HUES6 (cell line): ENCODE measurements at regions not wholly inside any gene's neighbourhood (a gene's known extent, or its start where the extent isn't known, plus 50 kb on each side); places are given as distances from the start of the nearest gene placed in this dataset.

Source experiments
- H3K27ac ChIP-seq: 2 replicates; pipeline ENCODE4 v1.7.0; 2013; ENCODE audit warnings: low read depth, mild to moderate bottlenecking, low read length, inconsistent platforms
- H3K27me3 ChIP-seq: 2 replicates; pipeline ENCODE4 v1.6.1; 2013; ENCODE audit warnings: low read length; ENCODE audit not compliant: control insufficient read depth, insufficient read depth
- H3K36me3 ChIP-seq: 2 replicates; pipeline ENCODE4 v1.6.1; 2013; ENCODE audit warnings: low read length; ENCODE audit not compliant: control insufficient read depth, insufficient read depth
- H3K4me1 ChIP-seq: 2 replicates; pipeline ENCODE4 v1.6.1; 2013; ENCODE audit warnings: low read length; ENCODE audit not compliant: control insufficient read depth, insufficient read depth
- H3K4me3 ChIP-seq: 2 replicates; pipeline ENCODE4 v1.5.1; 2013; ENCODE audit warnings: low read depth, low read length
- H3K9ac ChIP-seq: one replicate; pipeline ENCODE4 v1.6.1; 2013; ENCODE audit warnings: mild to moderate bottlenecking, low read length
- H3K9me3 ChIP-seq: 2 replicates; pipeline ENCODE4 v1.6.1; 2013; ENCODE audit warnings: low read depth, low read length; ENCODE audit not compliant: control insufficient read depth, insufficient read depth

DNA sequence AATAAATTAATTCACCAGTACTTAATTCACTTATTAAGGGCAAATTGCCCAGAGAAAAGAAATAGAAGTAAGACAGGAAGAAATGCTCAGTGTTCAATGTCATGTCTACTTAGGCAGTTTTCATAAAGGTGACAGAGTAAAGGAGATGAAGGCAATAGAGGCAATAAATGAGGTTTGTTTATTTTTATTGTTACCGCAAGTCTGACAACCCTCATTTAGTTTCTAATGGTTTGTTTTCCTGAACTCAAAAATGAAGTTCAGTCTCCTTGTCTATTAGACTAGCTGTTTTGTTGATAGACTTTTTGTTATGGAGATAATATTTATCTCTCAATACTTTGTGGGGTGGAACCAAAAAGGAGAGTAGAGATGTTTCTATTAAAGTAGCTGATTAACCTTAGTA, 258.3 kb downstream of the C3orf38 start:
- H3K4me3 ChIP-seq: no peak overlapping the region
- no peaks in the 10 kb centered on the region for H3K36me3 ChIP-seq
- no peak overlapping the region for H3K27ac ChIP-seq
- H3K27me3 ChIP-seq: no peaks in the 10 kb centered on the region
- no peaks in the 10 kb centered on the region for H3K9me3 ChIP-seq
- no peaks in the 10 kb centered on the region for H3K4me1 ChIP-seq
- H3K9ac ChIP-seq: no peak overlapping the region

DNA sequence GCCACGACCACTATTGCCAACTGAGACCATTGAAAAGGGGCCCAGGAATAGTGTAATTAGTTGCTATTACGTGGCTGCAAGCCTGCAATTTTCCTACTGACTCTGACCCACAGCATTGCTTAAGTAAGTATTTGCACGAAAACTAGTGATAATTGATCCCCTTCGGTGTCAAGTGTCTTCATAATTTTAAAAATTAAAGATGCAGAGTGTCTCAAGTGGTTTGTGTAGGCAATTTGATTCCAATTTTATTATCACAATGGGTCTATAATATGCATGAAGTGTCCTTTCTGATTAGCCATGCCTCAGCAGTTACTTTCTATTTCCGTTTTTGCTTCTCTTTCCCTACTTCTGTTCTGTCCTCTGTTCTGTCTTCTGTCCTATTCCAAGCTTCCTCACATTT, 259.2 kb downstream of the C3orf38 start:
- no peak overlapping the region for H3K4me3 ChIP-seq
- H3K27me3 ChIP-seq: no peaks in the 10 kb centered on the region
- H3K36me3 ChIP-seq: no peaks in the 10 kb centered on the region
- H3K9me3 ChIP-seq: no peaks in the 10 kb centered on the region
- no peaks in the 10 kb centered on the region for H3K4me1 ChIP-seq
- no peak overlapping the region for H3K9ac ChIP-seq
- H3K27ac ChIP-seq: no peak overlapping the region

DNA sequence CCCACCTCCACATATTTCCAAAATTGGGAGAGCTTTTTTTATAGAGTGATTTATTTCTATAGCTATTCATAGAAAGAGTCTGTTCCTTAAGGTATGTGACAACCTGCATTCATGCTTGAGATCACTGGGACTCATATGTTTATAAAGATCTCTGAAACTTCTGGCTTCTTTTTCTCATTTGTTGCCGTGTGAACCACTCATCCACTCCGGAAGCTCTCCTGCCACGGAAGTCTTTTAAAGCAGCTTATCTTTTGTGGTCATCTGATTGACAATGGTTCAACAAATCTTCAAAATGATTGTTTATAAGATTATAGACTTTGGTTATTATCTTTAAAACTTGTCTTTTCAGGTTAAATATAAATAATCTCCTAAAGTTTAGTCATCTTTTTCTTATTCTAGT, 260.5 kb downstream of the C3orf38 start:
- H3K4me3 ChIP-seq: no peak overlapping the region
- no peaks in the 10 kb centered on the region for H3K9me3 ChIP-seq
- no peak overlapping the region for H3K27ac ChIP-seq
- H3K27me3 ChIP-seq: no peaks in the 10 kb centered on the region
- H3K9ac ChIP-seq: no peak overlapping the region
- H3K36me3 ChIP-seq: no peaks in the 10 kb centered on the region
- H3K4me1 ChIP-seq: no peaks in the 10 kb centered on the region

DNA sequence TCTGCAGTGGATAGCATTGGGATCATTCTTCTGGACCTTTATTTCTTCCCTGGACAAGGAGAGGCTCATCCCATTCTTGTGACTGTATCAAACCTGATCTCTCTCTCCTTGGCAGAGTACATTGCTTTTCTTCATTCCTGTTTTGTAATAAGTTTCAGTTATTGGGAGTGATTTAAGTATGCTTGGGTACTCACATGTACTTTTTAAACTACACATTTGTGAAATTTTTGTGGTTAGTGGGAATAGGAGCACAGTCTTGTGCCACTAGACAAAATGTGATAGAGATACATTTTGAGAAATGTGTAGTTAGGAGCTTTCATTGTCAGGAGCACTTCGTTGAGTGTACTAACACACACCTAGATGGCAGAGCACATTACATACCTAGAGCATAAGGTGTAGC, 262.6 kb downstream of the C3orf38 start:
- Histone ChIP-seq H3K9me3 (no peaks in the 10 kb centered on the region), H3K36me3 (no peaks in the 10 kb centered on the region), H3K4me1 (no peaks in the 10 kb centered on the region), H3K27ac (no peak overlapping the region), H3K4me3 (no peak overlapping the region), H3K9ac (no peak overlapping the region), H3K27me3 (no peaks in the 10 kb centered on the region)

DNA sequence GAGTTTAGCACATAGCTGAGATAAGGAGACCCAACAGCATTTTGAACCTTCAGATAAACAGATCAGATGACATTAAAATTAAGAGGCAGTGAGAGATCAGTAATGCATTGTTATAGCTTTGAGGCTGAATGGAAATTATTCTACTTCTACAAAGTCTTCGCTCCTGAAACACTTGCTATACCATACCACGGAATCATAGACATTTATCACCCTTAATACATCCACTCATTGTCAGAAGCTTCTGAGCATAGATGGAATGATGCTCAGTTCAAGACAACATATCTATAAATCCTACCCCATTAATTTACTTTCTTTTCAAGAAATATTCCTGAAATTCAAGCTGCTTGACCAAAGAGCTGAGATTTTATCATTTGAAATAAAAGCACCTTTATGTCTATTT, 266.7 kb downstream of the C3orf38 start:
- Histone ChIP-seq H3K36me3 (no peaks in the 10 kb centered on the region), H3K27me3 (no peaks in the 10 kb centered on the region), H3K27ac (no peak overlapping the region), H3K9me3 (no peaks in the 10 kb centered on the region), H3K9ac (no peak overlapping the region), H3K4me3 (no peak overlapping the region), H3K4me1 (no peaks in the 10 kb centered on the region)

DNA sequence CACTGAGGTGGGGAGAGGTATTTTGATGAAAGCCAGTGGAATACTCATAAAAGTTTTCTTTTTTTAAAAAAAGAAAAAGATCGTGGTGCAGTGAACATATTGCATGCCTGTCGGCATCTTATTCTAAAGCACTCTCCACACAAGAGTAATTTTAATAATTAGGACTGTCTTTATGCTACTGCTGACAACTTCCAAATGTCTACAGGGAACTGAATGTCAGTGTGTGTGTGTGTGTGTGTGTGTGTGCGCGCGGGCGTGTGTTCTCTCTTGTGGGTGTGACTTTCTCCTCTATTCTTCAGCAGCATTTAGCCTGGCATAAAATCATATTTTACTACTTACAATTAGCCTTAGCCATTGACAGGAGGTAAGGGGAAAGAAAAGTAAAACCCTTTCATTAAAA, 268.5 kb downstream of the C3orf38 start:
- H3K27me3 ChIP-seq: no peaks in the 10 kb centered on the region
- no peak overlapping the region for H3K9ac ChIP-seq
- no peaks in the 10 kb centered on the region for H3K4me1 ChIP-seq
- H3K27ac ChIP-seq: no peak overlapping the region
- H3K36me3 ChIP-seq: no peaks in the 10 kb centered on the region
- H3K4me3 ChIP-seq: no peak overlapping the region
- H3K9me3 ChIP-seq: no peaks in the 10 kb centered on the region

DNA sequence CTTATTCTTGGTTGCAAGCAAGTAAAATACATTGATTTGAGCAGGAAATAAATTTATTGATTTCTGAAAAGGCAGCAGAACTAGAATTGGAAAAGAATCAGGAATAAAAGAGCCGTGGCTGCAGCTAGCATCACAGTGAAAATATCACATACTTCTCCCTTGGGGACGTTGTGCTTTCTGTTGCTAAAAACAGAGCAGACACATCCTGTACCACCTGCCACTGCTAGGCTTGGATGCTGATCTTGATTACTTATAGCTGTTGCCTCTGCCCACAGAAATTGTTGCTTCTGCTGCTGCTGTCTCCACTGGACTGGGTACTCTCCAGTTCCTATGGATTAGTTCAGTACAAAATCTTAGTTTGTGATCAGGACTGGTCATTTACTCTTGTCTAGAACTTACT, 283.8 kb downstream of the C3orf38 start:
- H3K9ac ChIP-seq: no peak overlapping the region
- no peak overlapping the region for H3K27ac ChIP-seq
- H3K36me3 ChIP-seq: no peaks in the 10 kb centered on the region
- H3K4me1 ChIP-seq: no peaks in the 10 kb centered on the region
- H3K4me3 ChIP-seq: no peak overlapping the region
- no peaks in the 10 kb centered on the region for H3K9me3 ChIP-seq
- no peaks in the 10 kb centered on the region for H3K27me3 ChIP-seq

DNA sequence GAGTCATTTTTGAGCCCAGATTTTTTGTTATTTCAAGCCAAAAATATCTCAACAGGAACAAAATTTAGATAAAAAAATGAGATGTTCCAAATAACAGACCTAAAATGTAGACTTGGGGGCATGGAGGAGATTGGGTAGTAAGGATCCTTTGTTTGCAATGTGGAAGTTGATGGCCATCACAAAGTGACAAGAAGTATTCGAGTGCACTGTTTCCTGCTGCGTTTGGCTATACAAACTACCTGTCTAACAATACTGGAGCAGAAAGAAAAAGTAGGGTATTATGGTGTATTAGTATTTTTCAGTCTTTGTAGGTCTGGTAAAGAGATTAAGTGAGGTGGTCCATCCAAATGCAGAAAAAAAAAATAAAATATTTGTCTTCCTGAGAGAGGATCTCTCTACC, 284.2 kb downstream of the C3orf38 start:
- Histone ChIP-seq H3K9me3 (no peaks in the 10 kb centered on the region), H3K9ac (no peak overlapping the region), H3K4me3 (no peak overlapping the region), H3K27me3 (no peaks in the 10 kb centered on the region), H3K27ac (no peak overlapping the region), H3K4me1 (no peaks in the 10 kb centered on the region), H3K36me3 (no peaks in the 10 kb centered on the region)

DNA sequence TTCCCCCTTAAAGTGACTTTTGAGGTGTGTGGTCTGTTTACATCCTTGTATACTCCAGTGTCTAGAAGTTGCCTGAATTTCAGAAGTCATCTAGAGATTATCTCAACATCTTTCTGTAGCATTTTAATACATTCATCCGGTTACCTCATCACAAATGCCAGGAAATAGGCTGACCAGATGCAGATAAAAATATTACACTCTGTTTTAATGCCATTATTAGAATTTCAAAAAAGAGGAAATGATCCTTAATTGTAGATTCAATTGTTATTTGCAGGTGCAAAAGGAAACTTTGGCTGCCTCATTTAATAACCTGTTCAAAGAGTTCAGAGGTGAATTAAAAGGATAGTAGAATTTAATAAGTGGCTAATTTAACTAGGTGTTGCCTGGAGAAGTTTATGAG, 290.9 kb downstream of the C3orf38 start:
- Histone ChIP-seq H3K27me3 (no peaks in the 10 kb centered on the region), H3K9ac (no peak overlapping the region), H3K4me3 (no peak overlapping the region), H3K27ac (no peak overlapping the region), H3K9me3 (no peaks in the 10 kb centered on the region), H3K36me3 (no peaks in the 10 kb centered on the region), H3K4me1 (no peaks in the 10 kb centered on the region)

DNA sequence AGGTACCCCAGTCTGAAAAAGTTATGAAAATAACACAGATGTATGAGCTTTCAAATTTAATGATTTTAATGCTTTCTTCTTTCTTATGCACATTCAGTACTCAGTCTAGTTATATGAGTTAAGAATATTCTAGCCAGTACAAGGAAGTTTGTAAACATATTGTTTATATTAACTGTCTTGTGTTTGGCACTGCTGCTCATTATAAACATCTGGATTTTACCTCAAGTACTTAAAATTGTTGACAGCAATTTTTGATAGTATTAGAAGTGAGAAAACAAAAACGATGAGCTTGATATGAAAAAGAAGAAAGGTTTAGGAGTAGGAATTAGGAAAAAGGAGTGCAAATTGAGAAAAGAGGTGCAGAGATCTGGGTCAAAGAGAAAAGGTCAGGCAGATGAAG, 293.3 kb downstream of the C3orf38 start:
- no peaks in the 10 kb centered on the region for H3K36me3 ChIP-seq
- no peaks in the 10 kb centered on the region for H3K27me3 ChIP-seq
- no peak overlapping the region for H3K9ac ChIP-seq
- no peak overlapping the region for H3K27ac ChIP-seq
- H3K4me1 ChIP-seq: no peaks in the 10 kb centered on the region
- no peak overlapping the region for H3K4me3 ChIP-seq
- H3K9me3 ChIP-seq: no peaks in the 10 kb centered on the region

DNA sequence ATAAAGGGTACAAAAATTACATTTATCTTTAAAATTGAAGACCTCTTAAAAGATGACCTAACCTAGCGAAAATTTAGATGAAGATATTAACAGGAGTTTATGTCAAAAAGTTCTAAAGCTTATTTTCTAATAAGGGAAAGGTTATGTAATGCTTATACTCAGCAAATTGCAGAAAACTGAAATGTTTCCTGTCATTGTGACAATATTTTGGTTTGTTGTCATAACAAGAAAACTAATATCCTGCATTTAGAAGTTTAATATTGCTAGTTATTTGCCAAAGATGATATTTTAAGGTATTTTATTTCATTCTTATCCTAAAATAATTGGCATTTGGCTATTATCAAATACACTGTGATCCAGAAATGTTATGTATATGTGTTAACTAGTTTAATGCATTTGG, 294.5 kb downstream of the C3orf38 start:
- H3K9ac ChIP-seq: no peak overlapping the region
- no peaks in the 10 kb centered on the region for H3K9me3 ChIP-seq
- no peak overlapping the region for H3K27ac ChIP-seq
- no peaks in the 10 kb centered on the region for H3K4me1 ChIP-seq
- H3K27me3 ChIP-seq: no peaks in the 10 kb centered on the region
- no peak overlapping the region for H3K4me3 ChIP-seq
- no peaks in the 10 kb centered on the region for H3K36me3 ChIP-seq

DNA sequence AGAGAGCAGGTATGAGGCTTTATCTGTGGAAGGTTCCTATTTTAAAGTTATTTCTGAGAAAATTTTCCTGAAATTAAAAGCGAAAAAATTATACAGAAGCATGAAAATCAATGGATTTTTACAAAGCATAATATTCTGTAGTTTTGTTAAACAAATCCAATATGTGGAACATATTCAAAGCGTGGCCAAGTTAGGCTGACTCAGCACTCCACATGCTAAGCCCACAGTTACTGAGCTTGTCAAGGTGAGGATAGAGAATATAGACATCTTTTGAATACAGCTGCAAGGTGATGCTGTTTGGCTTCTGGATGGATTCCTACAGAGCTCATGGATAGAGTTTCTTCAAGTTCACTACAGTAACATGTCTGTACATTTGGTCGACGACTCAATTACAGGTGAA, 302.5 kb downstream of the C3orf38 start:
- Histone ChIP-seq H3K9me3 (no peaks in the 10 kb centered on the region), H3K9ac (no peak overlapping the region), H3K4me3 (no peak overlapping the region), H3K27me3 (no peaks in the 10 kb centered on the region), H3K27ac (no peak overlapping the region), H3K36me3 (no peaks in the 10 kb centered on the region), H3K4me1 (no peaks in the 10 kb centered on the region)
